Activated CD4-positive, alpha-beta T cell treated with anti-CD3 and anti-CD28 coated beads for 48 hours (primary cell): ENCODE measurements at regions not wholly inside any gene's neighbourhood (a gene's known extent, or its start where the extent isn't known, plus 50 kb on each side); places are given as distances from the start of the nearest gene placed in this dataset.

Experiments used
- DNase-seq: peaks from one replicate; pipeline ENCODE4 v3.0.0-alpha.2; 2020

- DNase-seq: no peak
Observed at GRCh38 chr1:34270181-34270580, 93.5 kb downstream of the C1orf94 start.

- no peak for DNase-seq
Observed at GRCh38 chr1:34272152-34272551, 95.4 kb downstream of the C1orf94 start.

GRCh38 chr1:34275150-34275549 lies 98.4 kb downstream of the C1orf94 start:
- DNase-seq: no peak

- DNase-seq: no peak
Observed at GRCh38 chr1:34276606-34277005, 99.9 kb downstream of the C1orf94 start.

GRCh38 chr1:34277150-34277549 lies 100.4 kb downstream of the C1orf94 start:
- DNase-seq: no peak

- no peak for DNase-seq
Observed at GRCh38 chr1:34278211-34278610, 101.5 kb downstream of the C1orf94 start.

- no peak for DNase-seq
Observed at GRCh38 chr1:34279971-34280370, 103.3 kb downstream of the C1orf94 start.

GRCh38 chr1:34280509-34280908 lies 103.8 kb downstream of the C1orf94 start:
- DNase-seq: no peak

- no peak for DNase-seq
Observed at GRCh38 chr1:34283142-34283541, 106.4 kb downstream of the C1orf94 start.

- no peak for DNase-seq
Observed at GRCh38 chr1:34286511-34286910, 109.8 kb downstream of the C1orf94 start.

GRCh38 chr1:34290831-34291230 lies 114.1 kb downstream of the C1orf94 start:
- DNase-seq: no peak

GRCh38 chr1:34292472-34292871 lies 115.8 kb downstream of the C1orf94 start:
- no peak for DNase-seq

GRCh38 chr1:34296059-34296458 lies 119.4 kb downstream of the C1orf94 start:
- DNase-seq: no peak

- no peak for DNase-seq
Observed at GRCh38 chr1:34302798-34303197, 126.1 kb downstream of the C1orf94 start.

- no peak for DNase-seq
Observed at GRCh38 chr1:34303218-34303617, 126.5 kb downstream of the C1orf94 start.

- DNase-seq: no peak
Observed at GRCh38 chr1:34306568-34306967, 129.9 kb downstream of the C1orf94 start.

GRCh38 chr1:34312359-34312758 lies 135.7 kb downstream of the C1orf94 start:
- DNase-seq: no peak

- DNase-seq: no peak
Observed at GRCh38 chr1:34315974-34316373, 139.3 kb downstream of the C1orf94 start.

GRCh38 chr1:34316773-34317172 lies 140.1 kb downstream of the C1orf94 start:
- DNase-seq: no peak

GRCh38 chr1:34319218-34319617 lies 142.5 kb downstream of the C1orf94 start:
- no peak for DNase-seq

GRCh38 chr1:34320053-34320669 lies 143.5 kb downstream of the C1orf94 start:
- DNase-seq: no peak

- DNase-seq: no peak
Observed at GRCh38 chr1:34322969-34323368, 146.3 kb downstream of the C1orf94 start.

GRCh38 chr1:34324879-34325440 lies 148.3 kb downstream of the C1orf94 start:
- DNase-seq: no peak

GRCh38 chr1:34328281-34328799 lies 151.6 kb downstream of the C1orf94 start:
- DNase-seq: no peak

GRCh38 chr1:34330061-34330460 lies 153.4 kb downstream of the C1orf94 start:
- DNase-seq: no peak
